ENCODE measurements at regions not wholly inside any gene's neighbourhood (a gene's known extent, or its start where the extent isn't known, plus 50 kb on each side); places are given as distances from the start of the nearest gene placed in this dataset.
"Not testable (repeated sequence)": the region's sequence is repeated elsewhere in the genome, so short reads cannot be mapped to it uniquely, and the experiment has no call there.

DNA sequence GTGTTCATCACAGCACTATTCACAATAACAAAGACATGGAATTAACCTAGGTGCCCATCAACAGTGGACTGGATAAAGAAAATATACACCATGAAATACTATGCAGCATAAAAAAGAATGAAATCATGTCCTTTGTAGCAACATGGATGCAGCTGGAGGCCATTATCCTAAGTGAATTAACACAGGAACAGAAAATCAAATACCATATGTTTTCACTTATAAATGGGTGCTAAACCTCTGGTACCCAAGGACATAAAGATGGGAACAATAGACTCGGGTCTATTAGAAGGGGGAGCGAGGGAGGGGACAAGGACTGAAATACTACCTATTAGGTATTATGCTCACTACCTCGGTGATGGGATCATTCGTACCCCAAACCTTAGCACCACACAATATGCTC, 66.4 kb upstream of the PTPN13 start:
- not testable (repeated sequence) for H3K27ac Mint-ChIP-seq; H3K4me1 Mint-ChIP-seq (ENCODE audit: low read depth); H3K4me3 Mint-ChIP-seq; H3K36me3 Mint-ChIP-seq (ENCODE audit: low read depth); H3K9me3 Mint-ChIP-seq
- H3K27me3 Mint-ChIP-seq (ENCODE audit: low read depth) = peaks cover 54% of the 10 kb centered on the region

DNA sequence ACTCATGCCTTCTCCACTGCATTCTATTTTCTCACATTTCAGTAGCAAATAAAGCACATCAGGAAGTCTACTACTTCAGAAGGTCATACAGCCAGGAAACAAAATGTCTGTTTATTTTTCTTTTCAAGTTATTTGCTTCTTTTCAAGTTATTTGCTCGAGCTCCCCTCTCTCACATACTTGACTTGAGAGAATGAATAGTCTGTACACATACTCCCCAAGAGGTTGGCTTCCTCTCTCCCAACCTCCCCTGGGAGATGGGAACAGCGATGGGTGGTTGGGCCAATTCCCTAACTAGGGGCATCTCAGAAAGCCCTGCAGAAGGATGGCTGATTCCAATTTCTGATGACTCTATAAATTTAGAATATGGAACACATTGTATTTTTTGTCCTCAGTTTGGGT, 64.7 kb upstream of the PTPN13 start:
- H3K27ac Mint-ChIP-seq = no peak overlapping the region
- H3K9me3 Mint-ChIP-seq = no peaks in the 10 kb centered on the region
- no peaks in the 10 kb centered on the region for H3K36me3 Mint-ChIP-seq (ENCODE audit: low read depth)
- H3K4me3 Mint-ChIP-seq = no peak overlapping the region
- H3K27me3 Mint-ChIP-seq (ENCODE audit: low read depth) = peaks cover 44% of the 10 kb centered on the region
- no peaks in the 10 kb centered on the region for H3K4me1 Mint-ChIP-seq (ENCODE audit: low read depth)

DNA sequence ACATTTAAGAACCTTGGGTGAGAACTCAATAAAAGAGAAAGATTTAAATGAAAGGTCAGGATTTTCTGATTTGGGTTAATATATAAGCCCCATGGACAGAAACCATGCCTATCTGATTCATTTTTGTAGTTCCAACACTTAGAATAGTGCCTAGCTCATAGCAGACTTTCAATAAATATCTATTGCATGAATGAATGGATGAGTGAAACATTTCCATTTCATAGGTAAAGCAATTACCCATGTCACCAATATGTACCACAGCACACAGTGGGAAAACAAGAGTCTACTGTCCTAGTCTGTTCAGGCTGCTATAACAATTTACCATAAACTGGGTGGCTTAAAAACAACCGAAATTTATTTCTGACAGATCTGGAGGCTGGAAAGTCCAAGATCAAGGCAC, 63.9 kb upstream of the PTPN13 start:
- no peaks in the 10 kb centered on the region for H3K4me1 Mint-ChIP-seq (ENCODE audit: low read depth)
- H3K27ac Mint-ChIP-seq = no peak overlapping the region
- no peaks in the 10 kb centered on the region for H3K9me3 Mint-ChIP-seq
- peaks cover 48% of the 10 kb centered on the region for H3K27me3 Mint-ChIP-seq (ENCODE audit: low read depth)
- no peaks in the 10 kb centered on the region for H3K36me3 Mint-ChIP-seq (ENCODE audit: low read depth)
- H3K4me3 Mint-ChIP-seq = no peak overlapping the region

DNA sequence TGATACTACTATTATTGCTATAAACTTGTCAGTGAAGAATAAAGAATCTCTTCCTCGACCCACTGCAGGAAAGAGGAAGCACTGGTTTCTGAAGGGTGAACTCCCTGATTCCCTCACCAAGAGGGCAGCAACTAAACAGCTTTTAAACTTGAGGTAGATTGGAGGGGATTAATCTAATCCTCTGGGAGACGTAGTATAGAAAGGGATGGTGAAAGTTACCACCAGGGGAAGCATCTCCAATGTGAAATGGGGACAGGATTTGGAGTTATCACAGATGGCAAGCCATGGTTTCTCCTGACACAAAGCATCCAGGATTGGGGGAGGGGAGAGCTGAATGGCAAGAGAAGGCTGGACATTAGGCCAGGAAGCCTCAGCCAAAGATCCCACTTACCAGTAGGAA, 62.7 kb upstream of the PTPN13 start:
- no peak overlapping the region for H3K27ac Mint-ChIP-seq
- H3K9me3 Mint-ChIP-seq = no peaks in the 10 kb centered on the region
- H3K4me1 Mint-ChIP-seq (ENCODE audit: low read depth) = no peaks in the 10 kb centered on the region
- no peaks in the 10 kb centered on the region for H3K36me3 Mint-ChIP-seq (ENCODE audit: low read depth)
- peaks cover 36% of the 10 kb centered on the region for H3K27me3 Mint-ChIP-seq (ENCODE audit: low read depth)
- no peak overlapping the region for H3K4me3 Mint-ChIP-seq

DNA sequence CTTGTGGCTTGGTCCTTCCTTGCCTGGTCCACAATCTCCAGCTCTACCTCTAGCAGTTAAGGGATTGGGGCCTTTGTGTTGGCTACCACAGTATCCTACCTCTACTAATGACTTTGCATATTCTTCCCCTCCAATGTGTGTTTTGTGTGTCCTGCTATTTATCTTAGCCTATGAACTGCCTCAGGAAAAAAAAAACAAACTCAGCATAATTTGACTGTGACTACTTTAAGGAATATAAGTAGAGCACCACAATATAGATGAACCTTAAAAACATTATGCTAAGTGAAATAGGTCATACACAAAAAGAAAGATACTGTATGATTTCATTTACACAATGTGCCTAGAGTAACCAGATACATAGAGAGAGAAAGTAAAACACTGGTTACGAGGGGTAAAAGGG, 61.3 kb upstream of the PTPN13 start:
- H3K4me1 Mint-ChIP-seq (ENCODE audit: low read depth) = no peaks in the 10 kb centered on the region
- no peak overlapping the region for H3K4me3 Mint-ChIP-seq
- no peak overlapping the region for H3K27ac Mint-ChIP-seq
- peaks cover 35% of the 10 kb centered on the region for H3K27me3 Mint-ChIP-seq (ENCODE audit: low read depth)
- no peaks in the 10 kb centered on the region for H3K9me3 Mint-ChIP-seq
- no peaks in the 10 kb centered on the region for H3K36me3 Mint-ChIP-seq (ENCODE audit: low read depth)

DNA sequence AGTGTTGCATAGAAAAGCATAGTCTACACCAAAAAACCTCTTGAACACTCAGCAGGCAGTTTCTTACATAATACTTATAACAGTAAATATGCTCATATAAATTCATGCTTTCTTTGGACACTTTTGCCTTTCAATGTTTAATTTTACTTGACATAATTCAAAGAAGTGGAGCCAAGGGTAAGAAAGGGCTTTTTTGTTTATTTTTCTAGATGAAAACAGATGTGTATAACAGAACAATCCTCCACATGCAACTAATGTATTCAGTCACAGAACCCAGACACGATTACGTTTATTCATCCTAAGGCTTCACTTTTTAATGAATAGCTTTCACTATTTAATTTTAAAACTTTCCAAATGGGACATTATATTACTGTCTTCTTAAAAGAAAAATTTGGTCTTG, 58.0 kb upstream of the PTPN13 start:
- Mint-ChIP-seq H3K36me3 (ENCODE audit: low read depth) (no peaks in the 10 kb centered on the region), H3K4me3 (no peak overlapping the region), H3K27ac (no peak overlapping the region), H3K9me3 (no peaks in the 10 kb centered on the region), H3K27me3 (ENCODE audit: low read depth) (peaks cover 28% of the 10 kb centered on the region), H3K4me1 (ENCODE audit: low read depth) (peaks cover 4% of the 10 kb centered on the region)

DNA sequence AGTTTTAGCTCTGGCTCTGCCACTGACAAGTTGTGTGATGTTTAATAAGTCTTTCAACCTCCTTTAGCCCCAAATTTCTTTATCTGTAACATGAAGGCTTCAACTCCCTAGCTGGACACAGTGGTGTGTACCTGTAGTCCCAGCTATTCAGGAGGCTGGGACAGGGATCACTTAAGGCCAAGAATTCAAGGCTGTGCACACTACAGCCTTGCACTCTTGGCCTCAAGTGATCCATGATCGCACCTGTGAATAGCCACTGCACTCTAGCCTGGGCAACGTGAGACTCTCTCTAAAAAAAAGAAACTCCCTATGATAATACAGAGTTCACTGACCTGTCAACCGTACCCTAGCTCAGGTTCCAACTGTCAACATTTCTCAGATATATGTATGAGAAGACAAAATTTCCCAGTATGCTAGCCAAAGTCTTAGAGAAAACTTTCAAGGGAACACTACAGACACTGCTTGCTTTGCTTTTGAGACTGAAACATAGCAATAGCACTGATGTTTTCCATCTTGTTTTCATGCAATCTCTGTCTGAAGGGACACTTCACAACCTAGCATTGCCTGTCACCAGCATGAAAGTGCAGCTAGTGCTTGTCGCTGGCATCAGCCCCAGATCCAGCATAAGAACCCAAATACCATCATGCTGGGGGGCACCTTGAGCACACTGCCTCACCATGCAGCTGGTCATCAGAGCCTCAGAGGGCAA, 51.6 kb upstream of the PTPN13 start:
- peaks cover 11% of the 10 kb centered on the region for H3K27me3 Mint-ChIP-seq (ENCODE audit: low read depth)
- H3K9me3 Mint-ChIP-seq = peaks cover 9% of the 10 kb centered on the region
- H3K4me1 Mint-ChIP-seq (ENCODE audit: low read depth) = peaks cover 33% of the 10 kb centered on the region
- peaks cover 5% of the 10 kb centered on the region for H3K36me3 Mint-ChIP-seq (ENCODE audit: low read depth)
- H3K27ac Mint-ChIP-seq = peak overlapping the region; percentile 47
- no peak overlapping the region for H3K4me3 Mint-ChIP-seq

DNA sequence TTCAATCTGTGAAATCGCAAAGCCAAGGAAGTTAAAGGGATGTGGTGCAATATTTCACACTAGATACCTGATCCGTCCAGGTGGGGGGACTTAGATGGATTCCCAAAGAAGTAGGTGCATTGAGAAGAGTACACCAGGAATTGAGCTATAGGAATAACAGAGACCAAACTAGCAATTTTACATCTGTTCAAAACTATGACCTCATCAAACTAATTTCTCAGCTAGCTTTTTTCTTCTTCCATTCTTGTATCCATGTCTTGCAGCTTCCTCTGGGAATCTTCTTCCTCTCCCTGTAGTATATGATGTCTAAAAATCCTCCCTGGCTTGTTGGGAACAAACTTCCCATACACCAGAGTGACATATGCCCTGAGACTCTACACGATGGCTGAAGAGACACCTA, 51.0 kb upstream of the PTPN13 start:
- peaks cover 11% of the 10 kb centered on the region for H3K27me3 Mint-ChIP-seq (ENCODE audit: low read depth)
- H3K27ac Mint-ChIP-seq = peak overlapping the region; percentile 94
- no peak overlapping the region for H3K4me3 Mint-ChIP-seq
- H3K4me1 Mint-ChIP-seq (ENCODE audit: low read depth) = peaks cover 36% of the 10 kb centered on the region
- H3K9me3 Mint-ChIP-seq = peaks cover 12% of the 10 kb centered on the region
- peaks cover 5% of the 10 kb centered on the region for H3K36me3 Mint-ChIP-seq (ENCODE audit: low read depth)

DNA sequence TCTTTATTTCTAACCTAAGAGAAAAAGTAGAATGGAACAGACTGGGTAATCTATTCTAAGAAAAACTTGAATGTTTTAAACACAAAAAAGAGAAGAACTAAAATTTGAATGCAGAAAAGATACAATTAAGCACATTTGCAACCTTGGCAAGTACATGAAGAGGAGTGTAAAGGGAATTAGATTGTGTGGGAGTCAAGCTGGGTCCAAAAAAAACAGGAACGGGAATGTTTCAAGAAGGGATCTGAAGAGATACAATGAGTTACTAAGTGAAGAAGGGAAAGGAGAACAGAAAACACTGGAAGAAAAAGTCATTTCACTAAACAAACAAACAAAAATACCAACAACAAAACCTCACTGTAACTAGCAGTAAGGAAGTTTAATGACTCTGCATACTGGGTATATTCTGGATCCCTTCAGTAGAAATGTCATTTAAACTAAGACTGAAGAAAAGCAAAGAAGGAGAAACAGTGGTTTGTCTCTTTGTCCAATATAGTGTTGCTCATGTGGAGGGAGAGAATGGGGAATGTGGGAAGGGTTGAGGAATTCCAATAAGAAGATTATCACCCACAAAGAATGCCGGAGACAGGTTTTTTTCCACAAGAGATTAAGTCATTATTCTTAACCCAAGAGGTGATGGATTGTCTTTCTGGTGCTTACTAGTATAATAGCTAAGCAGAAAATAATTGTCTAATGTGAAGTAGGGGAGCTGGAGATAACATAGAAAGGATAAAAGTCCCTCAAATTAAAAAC, 50.4 kb upstream of the PTPN13 start:
- Mint-ChIP-seq H3K36me3 (ENCODE audit: low read depth) (peaks cover 5% of the 10 kb centered on the region), H3K27ac (peak overlapping the region; percentile 94)

DNA sequence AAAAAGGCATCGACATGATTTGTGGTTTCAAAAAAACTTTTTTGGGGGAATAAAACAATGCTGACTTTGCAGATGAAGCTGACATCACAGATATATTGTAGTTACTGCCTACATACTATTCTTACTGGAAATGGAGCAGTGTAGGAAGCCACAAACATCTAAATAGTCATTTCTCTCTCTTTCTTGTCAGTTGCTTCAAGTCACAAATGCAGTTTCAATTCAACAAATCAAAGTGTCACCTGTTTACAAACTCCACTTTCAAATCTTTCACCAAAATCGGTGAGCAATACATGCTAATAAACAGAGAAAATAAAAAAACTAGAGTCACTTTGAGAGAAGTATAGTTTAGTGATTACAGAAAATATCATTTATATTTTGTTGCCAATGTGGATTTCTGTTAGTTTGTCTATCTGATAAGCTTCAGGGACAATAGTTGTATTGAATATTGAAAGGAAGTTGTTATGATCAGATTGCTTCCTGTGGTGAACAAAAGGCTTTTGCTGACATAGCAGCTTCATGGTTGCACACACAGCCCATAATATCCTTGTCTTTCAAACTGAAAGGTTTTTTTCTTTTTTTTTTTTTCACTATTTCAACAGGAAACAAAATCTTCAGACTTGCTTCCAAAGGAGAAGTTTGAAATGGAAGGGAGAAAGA, 49.7 kb upstream of the PTPN13 start:
- H3K27me3 Mint-ChIP-seq (ENCODE audit: low read depth) = peaks cover 11% of the 10 kb centered on the region
- peaks cover 12% of the 10 kb centered on the region for H3K9me3 Mint-ChIP-seq
- peaks cover 37% of the 10 kb centered on the region for H3K4me1 Mint-ChIP-seq (ENCODE audit: low read depth)
- H3K27ac Mint-ChIP-seq = peak overlapping the region; percentile 94
- peak overlapping the region; percentile 72 for H3K4me3 Mint-ChIP-seq
- peaks cover 5% of the 10 kb centered on the region for H3K36me3 Mint-ChIP-seq (ENCODE audit: low read depth)

More for the DNA sequence above, 50.4 kb upstream of the PTPN13 start:
- Mint-ChIP-seq H3K9me3 (peaks cover 12% of the 10 kb centered on the region), H3K4me3 (peak overlapping the region; percentile 51), H3K27me3 (ENCODE audit: low read depth) (peaks cover 11% of the 10 kb centered on the region), H3K4me1 (ENCODE audit: low read depth) (peaks cover 37% of the 10 kb centered on the region)

All from T-helper 1 cell treated with Interleukin-12 subunit alpha and Interleukin-12 subunit beta and Interleukin-4 antibody, amounts not matched to agents 30 μg/mL and 1 μg/mL, for 36 hours (primary cell).